AG04449 (cell line): ENCODE measurements at regions not wholly inside any gene's neighbourhood (a gene's known extent, or its start where the extent isn't known, plus 50 kb on each side); places are given as distances from the start of the nearest gene placed in this dataset.
"Not testable (repeated sequence)": the region's sequence is repeated elsewhere in the genome, so short reads cannot be mapped to it uniquely, and the experiment has no call there.

ENCODE experiments used
- CTCF ChIA-PET: fragments of 350-600 bp; formaldehyde crosslinking; extraction: SDS; loops from one replicate; lab custom pipeline; 2021; ENCODE audit warnings: antibody characterized with exemption; lab: Yijun Ruan, JAX
- POLR2A ChIA-PET: fragments of 400-600, 350-600 bp; formaldehyde crosslinking; extraction: SDS; loops from one replicate; lab custom pipeline; 2020; ENCODE audit warnings: antibody characterized with exemption, inconsistent platforms; lab: Yijun Ruan, JAX
- DNase-seq: peaks from one replicate; pipeline ENCODE4 v3.0.0-alpha.2; 2010; ENCODE audit warnings: low read depth, low spot score
- H3K4me3 ChIP-seq: 2 replicates; pipeline ENCODE4 v1.5.1; 2011; ENCODE audit warnings: low read depth, mild to moderate bottlenecking, control low read depth, low read length
- TF ChIP-seq, protein P1 (sequence below): IDR thresholded peaks from one replicate; pipeline ENCODE4 v1.5.1; 2011; ENCODE audit warnings: mild to moderate bottlenecking, moderate library complexity, low read length, control low read depth, inconsistent platforms; ENCODE audit not compliant: insufficient read depth; ENCODE audit errors: missing control alignments

DNA sequence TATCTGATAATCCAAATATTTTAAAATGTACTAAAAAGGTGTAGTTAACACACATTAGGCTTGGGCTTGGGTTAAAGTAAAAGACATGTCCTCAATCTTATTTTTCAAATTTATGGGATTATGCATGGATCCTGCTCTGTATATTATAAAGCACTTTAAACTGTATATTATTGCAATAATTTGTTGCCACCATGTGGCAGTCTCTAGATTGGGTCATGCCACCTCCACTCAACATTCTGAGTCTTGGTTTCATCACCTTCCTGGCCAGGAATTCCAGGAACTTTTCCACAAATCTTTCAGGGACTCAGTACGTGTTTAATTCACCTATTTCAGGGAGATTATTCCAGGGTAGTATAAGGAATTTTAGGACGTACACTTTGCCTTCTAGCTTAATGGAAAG is 695.5 kb downstream of the FAM181B start:
- TF ChIP-seq, protein P1, sequence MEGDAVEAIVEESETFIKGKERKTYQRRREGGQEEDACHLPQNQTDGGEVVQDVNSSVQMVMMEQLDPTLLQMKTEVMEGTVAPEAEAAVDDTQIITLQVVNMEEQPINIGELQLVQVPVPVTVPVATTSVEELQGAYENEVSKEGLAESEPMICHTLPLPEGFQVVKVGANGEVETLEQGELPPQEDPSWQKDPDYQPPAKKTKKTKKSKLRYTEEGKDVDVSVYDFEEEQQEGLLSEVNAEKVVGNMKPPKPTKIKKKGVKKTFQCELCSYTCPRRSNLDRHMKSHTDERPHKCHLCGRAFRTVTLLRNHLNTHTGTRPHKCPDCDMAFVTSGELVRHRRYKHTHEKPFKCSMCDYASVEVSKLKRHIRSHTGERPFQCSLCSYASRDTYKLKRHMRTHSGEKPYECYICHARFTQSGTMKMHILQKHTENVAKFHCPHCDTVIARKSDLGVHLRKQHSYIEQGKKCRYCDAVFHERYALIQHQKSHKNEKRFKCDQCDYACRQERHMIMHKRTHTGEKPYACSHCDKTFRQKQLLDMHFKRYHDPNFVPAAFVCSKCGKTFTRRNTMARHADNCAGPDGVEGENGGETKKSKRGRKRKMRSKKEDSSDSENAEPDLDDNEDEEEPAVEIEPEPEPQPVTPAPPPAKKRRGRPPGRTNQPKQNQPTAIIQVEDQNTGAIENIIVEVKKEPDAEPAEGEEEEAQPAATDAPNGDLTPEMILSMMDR, result no peak
- ChIA-PET CTCF (no interaction called here), POLR2A (no interaction called here)
- no peak overlapping the region for H3K4me3 ChIP-seq
- no peak for DNase-seq

DNA sequence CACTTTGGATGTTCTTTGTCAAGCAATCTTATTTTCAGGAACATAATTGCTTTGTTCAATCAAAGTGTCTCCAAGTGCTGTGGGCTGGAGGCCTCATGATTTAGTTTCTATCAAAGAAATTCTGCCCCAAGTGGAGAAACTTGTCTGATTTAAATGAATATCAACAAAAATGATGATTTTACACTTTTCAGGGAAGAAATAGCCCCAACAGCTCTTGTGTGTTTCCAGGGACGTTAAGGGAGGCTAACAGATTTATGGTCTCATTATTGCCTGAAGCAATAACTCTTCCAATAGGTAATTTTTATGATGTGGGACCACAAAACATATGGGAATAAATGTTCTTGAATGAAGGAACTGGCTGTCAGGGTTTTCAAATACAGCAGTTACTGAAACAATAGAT is 699.1 kb downstream of the FAM181B start:
- ChIA-PET CTCF (no interaction called here), POLR2A (no interaction called here)
- no peak overlapping the region for H3K4me3 ChIP-seq
- DNase-seq, result no peak
- TF ChIP-seq, protein P1, result no peak

DNA sequence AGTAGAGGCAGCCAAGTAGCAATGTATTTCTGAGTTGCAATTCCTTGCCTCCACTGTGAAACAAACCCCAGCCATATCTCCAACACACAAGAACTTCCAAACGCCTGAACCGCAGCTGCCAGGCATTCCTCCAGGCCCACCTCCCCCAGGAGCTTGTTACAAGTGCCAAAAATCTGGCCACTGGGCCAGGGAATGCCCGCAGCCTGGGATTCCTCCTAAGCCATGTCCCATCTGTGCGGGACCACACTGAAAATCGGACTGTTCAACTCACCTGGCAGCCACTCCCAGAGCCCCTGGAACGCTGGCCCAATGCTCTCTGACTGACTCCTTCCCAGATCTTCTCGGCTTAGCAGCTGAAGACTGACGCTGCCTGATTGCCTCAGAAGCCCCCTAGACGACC is 706.3 kb downstream of the FAM181B start:
- POLR2A ChIA-PET, DNase-seq, CTCF ChIA-PET, H3K4me3 ChIP-seq: not testable (repeated sequence)

DNA sequence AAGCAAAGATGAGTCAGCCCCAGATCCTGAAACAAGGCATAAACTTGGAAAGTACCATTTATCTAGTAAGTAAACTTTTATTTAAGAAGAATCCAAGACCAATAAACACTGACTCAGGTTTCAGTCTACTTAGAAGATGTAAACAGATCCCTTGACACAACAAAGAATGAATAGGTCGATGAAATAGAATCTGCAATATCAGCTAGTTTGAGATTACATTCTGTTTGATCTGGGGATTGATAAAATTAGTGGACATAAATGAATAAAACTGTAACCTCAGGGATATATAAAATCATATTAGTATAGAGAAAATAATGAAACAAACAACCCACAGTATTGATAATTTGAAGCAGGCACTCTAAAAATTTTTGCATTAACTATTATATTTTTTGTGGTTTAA is 708.9 kb downstream of the FAM181B start:
- ChIA-PET CTCF (no interaction called here), POLR2A (no interaction called here)

DNA sequence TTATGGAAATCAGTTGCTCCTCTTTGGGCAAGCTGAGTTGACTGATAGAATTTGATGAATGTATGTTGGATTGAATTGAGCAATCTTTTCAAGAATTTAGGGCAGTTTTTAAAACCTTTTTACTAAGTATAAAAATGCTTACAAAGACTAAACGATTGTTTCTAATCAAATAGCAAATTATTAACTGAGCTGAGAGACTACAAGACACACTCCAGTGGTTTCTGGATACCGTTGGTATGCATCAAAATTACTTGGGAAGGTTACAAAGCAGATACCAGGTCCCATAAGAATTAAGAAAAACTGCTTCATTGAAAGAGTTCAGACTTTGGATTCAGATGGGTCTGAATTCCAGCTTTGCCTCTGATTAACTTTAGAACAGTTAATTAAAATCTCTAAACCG is 721.4 kb downstream of the FAM181B start:
- TF ChIP-seq, protein P1, result no peak
- POLR2A ChIA-PET, result no interaction called here
- no peak overlapping the region for H3K4me3 ChIP-seq

More for the DNA sequence above, 708.9 kb downstream of the FAM181B start:
- H3K4me3 ChIP-seq, result no peak overlapping the region
- DNase-seq, result no peak
- TF ChIP-seq, protein P1, result no peak

DNA sequence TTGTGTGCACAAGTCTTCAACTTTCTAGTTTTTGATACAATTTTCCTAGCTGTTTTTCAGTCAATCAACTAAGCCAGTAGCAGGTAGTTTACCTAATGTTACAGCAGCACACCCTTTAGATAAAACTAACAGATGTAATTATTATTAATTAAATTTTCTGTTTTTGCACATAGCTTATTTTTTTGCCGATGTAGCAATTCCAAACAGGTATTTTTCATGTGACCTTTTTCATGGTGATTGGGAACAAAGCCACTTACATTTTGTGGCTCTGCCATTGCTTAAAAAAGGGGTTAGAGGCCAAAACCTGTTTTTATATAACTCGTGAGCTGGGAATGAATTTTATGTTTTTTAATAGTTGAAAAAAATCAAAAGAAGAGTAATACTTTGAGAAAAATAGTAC is 724.5 kb downstream of the FAM181B start:
- TF ChIP-seq, protein P1, result no peak
- no peak overlapping the region for H3K4me3 ChIP-seq
- ChIA-PET POLR2A (no interaction called here), CTCF (no interaction called here)
- DNase-seq, result no peak

More for the DNA sequence above, 721.4 kb downstream of the FAM181B start:
- no peak for DNase-seq
- CTCF ChIA-PET, result no interaction called here

DNA sequence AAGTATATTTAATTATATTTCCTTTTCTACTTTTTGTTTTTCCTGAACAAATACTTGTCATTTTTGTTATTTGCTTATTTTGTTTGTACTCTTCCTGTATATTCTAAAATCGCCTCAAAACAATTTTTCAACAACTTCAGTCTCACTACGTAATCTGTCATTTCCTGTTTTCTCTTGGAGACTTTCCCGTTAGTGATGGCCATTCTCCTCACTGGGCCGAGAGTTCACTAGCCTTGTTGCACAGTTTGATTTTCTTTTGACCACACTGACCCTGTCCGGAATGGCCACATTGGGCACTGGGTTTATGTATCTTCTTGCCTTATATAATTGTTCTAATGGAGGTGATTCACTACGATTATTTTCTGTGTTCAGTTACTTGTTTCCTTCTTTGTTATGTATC is 726.1 kb downstream of the FAM181B start:
- TF ChIP-seq, protein P1, result no peak
- no peak overlapping the region for H3K4me3 ChIP-seq
- DNase-seq, result no peak
- CTCF ChIA-PET, result no interaction called here
- POLR2A ChIA-PET, result no interaction called here
